Type B pancreatic cell (in vitro differentiated cells): ENCODE measurements at regions not wholly inside any gene's neighbourhood (a gene's known extent, or its start where the extent isn't known, plus 50 kb on each side); places are given as distances from the start of the nearest gene placed in this dataset.

ENCODE experiments used
- DNase-seq: peaks from one replicate; pipeline ENCODE4 v3.0.0; 2021; ENCODE audit warnings: mixed read lengths; ENCODE audit not compliant: unreplicated experiment; ENCODE audit errors: extremely low spot score
- H3K27ac Mint-ChIP-seq: 2 replicates; pipeline ENCODE4 v1.8.0; 2021; ENCODE audit warnings: mild to moderate bottlenecking, mixed read lengths
- H3K27me3 Mint-ChIP-seq: 2 replicates; pipeline ENCODE4 v1.8.0; 2021; ENCODE audit warnings: mixed read lengths
- H3K36me3 Mint-ChIP-seq: 2 replicates; pipeline ENCODE4 v1.8.0; 2021; ENCODE audit warnings: mixed read lengths
- H3K4me1 Mint-ChIP-seq: one replicate; pipeline ENCODE4 v1.8.0; 2021; ENCODE audit warnings: mixed read lengths; ENCODE audit not compliant: unreplicated experiment
- H3K4me3 Mint-ChIP-seq: 2 replicates; pipeline ENCODE4 v1.8.0; 2021; ENCODE audit warnings: mild to moderate bottlenecking, mixed read lengths
- H3K9me3 Mint-ChIP-seq: 2 replicates; pipeline ENCODE4 v1.8.0; 2021; ENCODE audit warnings: mixed read lengths
- TF ChIP-seq, protein P1 (sequence below): fragments of 200-600 bp; sonication (generic); conservative IDR thresholded peaks from 2 replicates; pipeline ENCODE4 v1.5.0; 2021; ENCODE audit warnings: antibody characterized with exemption, mild to moderate bottlenecking

DNA sequence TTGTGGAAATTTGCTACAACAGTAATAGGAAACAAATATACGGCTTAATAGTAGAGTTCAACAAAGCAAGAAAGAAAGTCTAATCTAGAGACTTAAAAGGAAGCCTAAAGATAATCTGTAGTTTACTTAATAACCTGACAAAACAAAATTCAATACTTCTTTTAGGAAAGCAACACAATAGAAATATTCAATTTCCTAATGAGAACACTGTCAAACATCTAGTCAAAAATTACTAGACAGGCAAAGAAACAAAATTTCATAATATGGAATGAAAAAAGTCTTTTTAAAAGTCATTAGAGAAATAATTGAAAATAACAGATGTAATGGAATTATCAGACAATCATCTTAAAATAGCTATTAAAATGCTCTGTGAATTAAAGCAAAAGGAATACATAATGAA is 692.5 kb upstream of the ADAMTS16 start:
- no peak overlapping the region for H3K27ac Mint-ChIP-seq
- no peak for DNase-seq
- H3K9me3 Mint-ChIP-seq, result no peaks in the 10 kb centered on the region
- TF ChIP-seq, protein P1, sequence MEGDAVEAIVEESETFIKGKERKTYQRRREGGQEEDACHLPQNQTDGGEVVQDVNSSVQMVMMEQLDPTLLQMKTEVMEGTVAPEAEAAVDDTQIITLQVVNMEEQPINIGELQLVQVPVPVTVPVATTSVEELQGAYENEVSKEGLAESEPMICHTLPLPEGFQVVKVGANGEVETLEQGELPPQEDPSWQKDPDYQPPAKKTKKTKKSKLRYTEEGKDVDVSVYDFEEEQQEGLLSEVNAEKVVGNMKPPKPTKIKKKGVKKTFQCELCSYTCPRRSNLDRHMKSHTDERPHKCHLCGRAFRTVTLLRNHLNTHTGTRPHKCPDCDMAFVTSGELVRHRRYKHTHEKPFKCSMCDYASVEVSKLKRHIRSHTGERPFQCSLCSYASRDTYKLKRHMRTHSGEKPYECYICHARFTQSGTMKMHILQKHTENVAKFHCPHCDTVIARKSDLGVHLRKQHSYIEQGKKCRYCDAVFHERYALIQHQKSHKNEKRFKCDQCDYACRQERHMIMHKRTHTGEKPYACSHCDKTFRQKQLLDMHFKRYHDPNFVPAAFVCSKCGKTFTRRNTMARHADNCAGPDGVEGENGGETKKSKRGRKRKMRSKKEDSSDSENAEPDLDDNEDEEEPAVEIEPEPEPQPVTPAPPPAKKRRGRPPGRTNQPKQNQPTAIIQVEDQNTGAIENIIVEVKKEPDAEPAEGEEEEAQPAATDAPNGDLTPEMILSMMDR, result no peak
- no peaks in the 10 kb centered on the region for H3K36me3 Mint-ChIP-seq
- peaks cover 3% of the 10 kb centered on the region for H3K27me3 Mint-ChIP-seq
- no peak overlapping the region for H3K4me3 Mint-ChIP-seq
- no peaks in the 10 kb centered on the region for H3K4me1 Mint-ChIP-seq

DNA sequence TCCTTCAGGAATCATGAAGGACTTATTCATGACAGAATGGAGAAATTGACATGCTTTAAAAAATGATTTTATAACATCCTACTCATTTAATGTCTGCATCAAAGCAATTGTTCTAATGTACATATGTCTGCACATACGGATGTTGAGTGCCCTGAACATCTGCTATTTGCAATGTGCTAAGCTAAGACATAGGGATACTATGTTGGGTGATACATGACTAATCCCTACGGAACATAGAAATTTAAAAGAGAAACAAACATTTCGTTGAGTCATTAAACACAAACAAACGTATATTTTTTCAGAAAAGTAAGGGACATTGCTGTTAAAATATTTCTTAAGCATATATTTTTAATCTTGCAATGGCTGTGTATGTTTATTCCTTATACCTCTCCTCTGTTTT is 686.5 kb upstream of the ADAMTS16 start:
- TF ChIP-seq, protein P1, result no peak
- Mint-ChIP-seq H3K27me3 (no peaks in the 10 kb centered on the region), H3K9me3 (no peaks in the 10 kb centered on the region), H3K4me3 (no peak overlapping the region), H3K36me3 (no peaks in the 10 kb centered on the region), H3K4me1 (no peaks in the 10 kb centered on the region), H3K27ac (no peak overlapping the region)
- no peak for DNase-seq

DNA sequence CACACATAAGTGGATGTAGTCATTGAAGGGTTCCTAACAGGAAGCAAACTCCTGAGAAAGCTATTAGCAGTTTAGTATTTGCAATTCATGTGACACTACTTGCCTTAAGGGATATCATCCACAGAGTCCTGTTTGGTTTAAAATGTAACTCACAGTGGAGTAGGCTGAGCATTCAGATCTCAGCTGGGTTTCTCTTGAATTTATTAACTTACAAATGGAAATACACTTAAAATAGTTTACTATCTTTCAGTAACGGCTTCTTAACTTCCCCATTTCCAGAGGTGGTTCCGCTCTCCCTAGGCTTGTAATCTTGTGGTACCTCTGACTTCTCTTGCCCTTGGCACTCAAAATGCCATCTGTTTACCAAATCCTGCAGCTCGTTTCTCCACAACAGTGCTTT is 660.7 kb upstream of the ADAMTS16 start:
- TF ChIP-seq, protein P1, result no peak
- no peak for DNase-seq
- Mint-ChIP-seq H3K4me1 (peaks cover 11% of the 10 kb centered on the region), H3K36me3 (no peaks in the 10 kb centered on the region), H3K9me3 (peaks cover 5% of the 10 kb centered on the region), H3K27ac (no peak overlapping the region), H3K4me3 (no peak overlapping the region), H3K27me3 (peaks cover 7% of the 10 kb centered on the region)

DNA sequence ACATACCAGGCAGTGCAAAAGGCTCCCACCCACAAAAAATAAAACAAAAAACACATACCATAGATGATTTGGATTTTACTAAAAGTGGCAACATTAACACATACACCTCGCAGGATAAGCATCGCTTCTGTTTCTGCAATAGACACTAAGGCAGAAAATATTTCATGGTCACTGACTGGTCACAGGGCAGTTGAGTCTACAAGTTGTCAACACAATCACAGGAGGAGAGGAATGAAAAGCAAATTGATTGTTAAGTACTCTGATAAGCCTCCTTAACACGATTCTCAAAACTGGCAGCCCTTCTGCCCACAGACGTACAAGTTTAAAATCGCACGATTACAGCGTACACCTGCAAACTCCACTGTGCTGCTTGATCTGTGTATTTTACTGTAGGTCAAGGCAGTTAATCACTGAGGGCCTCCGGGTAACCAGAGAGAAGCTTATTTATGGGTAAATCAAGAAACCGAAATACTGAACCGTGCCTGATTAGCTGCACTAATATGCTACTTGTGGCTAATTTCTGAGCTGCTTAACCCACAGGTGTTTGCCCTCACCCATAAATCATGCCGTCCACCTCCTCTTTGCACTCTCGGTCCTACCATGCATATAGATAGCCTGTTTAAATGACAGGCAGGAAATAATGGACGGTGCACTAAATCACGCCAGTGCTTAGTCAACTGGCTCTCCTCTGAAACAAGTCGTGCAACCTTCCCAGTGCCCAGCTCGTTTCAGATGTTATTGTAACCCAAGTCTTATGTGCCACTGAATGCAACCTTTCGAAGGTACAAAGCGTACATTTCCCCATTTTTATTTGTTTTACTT is 659.4 kb upstream of the ADAMTS16 start:
- Mint-ChIP-seq H3K27me3 (peaks cover 7% of the 10 kb centered on the region), H3K27ac (peak overlapping the region; percentile 63), H3K9me3 (peaks cover 5% of the 10 kb centered on the region), H3K4me1 (peaks cover 11% of the 10 kb centered on the region), H3K36me3 (no peaks in the 10 kb centered on the region), H3K4me3 (peak overlapping the region; percentile 60)
- no peak for DNase-seq
- TF ChIP-seq, protein P1, result no peak

DNA sequence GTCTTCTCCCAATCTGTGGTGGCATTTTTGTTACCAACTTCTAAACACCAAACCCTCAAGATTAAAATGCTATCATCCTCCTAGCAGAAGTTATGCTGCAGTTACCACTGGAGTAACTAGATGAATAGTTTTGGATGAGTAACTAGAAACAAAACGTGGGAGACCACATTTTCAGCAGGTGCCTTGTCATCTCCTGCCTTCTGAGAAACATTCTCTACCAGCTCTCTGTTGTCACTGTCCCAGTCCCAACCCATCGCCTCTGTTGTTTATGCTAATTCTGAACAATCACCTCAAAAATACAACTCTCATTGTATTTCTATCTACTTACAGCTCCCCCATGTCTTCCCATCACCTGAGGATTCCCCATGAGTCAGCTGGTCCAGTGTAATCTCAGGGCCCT is 652.5 kb upstream of the ADAMTS16 start:
- no peak for DNase-seq
- H3K9me3 Mint-ChIP-seq, result peaks cover 5% of the 10 kb centered on the region
- H3K27ac Mint-ChIP-seq, result no peak overlapping the region
- TF ChIP-seq, protein P1, result no peak
- H3K36me3 Mint-ChIP-seq, result no peaks in the 10 kb centered on the region
- H3K4me3 Mint-ChIP-seq, result no peak overlapping the region
- H3K27me3 Mint-ChIP-seq, result peaks cover 24% of the 10 kb centered on the region
- no peaks in the 10 kb centered on the region for H3K4me1 Mint-ChIP-seq
